GM19023 (cell line): ENCODE measurements at regions not wholly inside any gene's neighbourhood (a gene's known extent, or its start where the extent isn't known, plus 50 kb on each side); places are given as distances from the start of the nearest gene placed in this dataset.
"Not testable (repeated sequence)": the region's sequence is repeated elsewhere in the genome, so short reads cannot be mapped to it uniquely, and the experiment has no call there.

ENCODE experiments used
- ATAC-seq: cut with Tn5 transposase; IDR thresholded peaks from one replicate; pipeline ENCODE4 v1.9.1; 2021; ENCODE audit warnings: mild to moderate bottlenecking, moderate library complexity; ENCODE audit not compliant: unreplicated experiment

GRCh38 chr5:102154791-102155605, 141.1 kb downstream of the SLCO4C1 start:
- ATAC-seq, result not testable (repeated sequence)

DNA sequence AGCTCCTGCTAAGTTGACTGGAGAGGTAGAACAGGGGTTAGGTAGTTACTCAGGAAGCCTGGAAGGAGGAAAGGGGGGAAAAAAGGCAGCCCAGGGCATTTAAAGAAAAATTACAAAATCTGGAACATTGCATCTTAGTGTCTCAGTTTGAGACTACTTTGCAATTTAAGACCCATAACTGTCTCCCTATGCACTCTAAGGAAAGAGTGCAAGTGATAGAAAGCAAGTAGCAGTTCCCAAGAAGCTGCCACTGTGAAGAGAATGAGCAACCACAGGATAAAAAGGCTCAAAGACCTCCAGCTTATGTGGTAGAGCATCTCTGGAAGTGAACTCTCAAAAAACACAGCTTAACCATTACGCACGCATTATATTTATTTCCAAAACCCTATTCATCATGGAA, 141.8 kb downstream of the SLCO4C1 start:
- no peak for ATAC-seq

DNA sequence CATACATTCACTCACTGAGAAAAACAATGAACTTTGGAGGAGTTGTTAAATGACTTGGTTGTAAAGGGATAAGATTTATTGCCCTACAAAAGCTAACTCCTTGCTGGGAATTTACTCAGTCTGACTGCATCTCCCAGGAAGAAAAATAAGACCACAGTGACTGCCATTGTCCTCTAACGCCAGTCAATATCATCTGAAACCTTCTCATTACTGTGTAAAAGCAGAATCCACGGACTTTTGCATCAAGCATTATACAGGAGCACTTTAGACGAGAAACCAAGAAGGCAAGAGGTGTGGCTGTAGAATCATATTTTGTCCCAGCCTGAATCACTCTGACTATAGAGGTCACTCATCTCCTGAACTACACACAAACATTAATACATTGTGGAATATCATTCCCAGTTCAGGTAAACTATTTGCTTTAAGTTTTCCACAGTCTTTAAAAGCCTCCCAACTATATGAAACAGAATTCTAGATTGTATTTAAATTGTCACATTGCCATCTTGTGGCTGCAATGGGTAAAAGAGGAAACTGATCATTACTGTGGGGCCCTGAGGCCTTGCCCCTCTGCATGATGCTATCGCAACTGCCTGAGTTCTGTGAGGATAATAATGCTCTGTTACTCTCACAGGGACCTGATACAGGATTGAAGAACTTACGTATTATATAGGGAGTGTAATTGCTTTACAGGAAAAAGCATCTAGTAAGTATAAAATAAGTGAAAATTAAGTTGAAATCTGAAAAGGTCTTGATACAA, 142.9 kb downstream of the SLCO4C1 start:
- peak; percentile 75 for ATAC-seq

GRCh38 chr5:102139029-102139428, 157.1 kb downstream of the SLCO4C1 start:
- ATAC-seq, result no peak

DNA sequence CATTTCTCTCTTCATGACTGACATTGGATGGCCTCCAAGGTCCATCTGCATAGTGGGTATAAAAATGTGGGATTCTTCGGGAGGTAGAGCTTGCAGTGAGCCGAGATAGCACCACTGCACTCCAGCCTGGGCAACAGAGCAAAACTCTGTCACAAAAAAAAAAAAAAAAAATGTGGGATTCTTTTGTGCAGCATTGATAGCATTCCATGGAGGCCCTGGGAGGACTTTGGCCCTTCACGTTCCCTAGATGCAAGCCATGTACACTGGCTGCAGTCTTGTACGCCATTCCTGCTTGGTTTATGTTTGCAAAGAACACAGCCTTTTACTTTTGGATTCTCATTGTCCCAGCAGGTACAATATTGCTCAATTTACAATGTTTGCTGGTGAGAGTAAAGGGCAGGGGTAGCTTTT, 157.8 kb downstream of the SLCO4C1 start:
- no peak for ATAC-seq

DNA sequence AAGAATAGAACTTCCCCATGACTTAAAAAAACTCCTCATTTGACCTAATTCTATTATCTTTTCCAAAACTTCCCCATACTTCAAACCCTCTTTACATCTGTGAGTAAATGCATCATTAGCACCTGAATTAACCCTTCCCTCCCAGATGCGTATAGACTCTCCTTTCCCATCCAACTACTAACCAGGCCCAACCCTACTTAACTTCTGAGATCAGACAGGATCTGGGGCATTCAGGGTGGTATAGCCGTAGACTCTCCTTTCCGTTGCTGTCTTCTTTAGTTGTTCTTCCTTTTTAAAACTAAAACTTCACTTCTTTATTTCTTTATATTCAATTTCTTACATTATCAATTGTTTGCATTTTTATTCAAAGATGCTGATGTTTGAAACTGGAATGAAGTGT, 165.2 kb downstream of the SLCO4C1 start:
- no peak for ATAC-seq

DNA sequence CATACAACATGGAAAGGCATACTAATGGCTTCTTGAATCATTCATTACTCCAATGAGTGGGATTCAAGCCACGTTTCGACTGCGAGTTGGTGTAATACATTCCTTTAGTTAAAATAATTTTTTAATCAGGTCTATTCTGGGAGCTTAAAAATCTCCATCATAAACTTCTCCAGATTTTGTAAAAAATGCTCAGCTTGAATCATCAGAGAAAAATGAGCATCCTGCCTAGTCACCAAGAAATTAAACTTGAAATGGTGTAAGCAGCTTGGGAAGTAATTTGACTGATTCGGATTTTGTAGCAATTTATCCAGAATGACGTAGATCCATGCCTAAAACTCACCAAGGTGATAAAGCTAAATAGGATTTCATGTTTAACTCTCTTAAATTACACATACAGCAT, 165.7 kb downstream of the SLCO4C1 start:
- no peak for ATAC-seq

- ATAC-seq, result no peak
Observed at GRCh38 chr5:102119252-102119651, 176.8 kb downstream of the SLCO4C1 start.

DNA sequence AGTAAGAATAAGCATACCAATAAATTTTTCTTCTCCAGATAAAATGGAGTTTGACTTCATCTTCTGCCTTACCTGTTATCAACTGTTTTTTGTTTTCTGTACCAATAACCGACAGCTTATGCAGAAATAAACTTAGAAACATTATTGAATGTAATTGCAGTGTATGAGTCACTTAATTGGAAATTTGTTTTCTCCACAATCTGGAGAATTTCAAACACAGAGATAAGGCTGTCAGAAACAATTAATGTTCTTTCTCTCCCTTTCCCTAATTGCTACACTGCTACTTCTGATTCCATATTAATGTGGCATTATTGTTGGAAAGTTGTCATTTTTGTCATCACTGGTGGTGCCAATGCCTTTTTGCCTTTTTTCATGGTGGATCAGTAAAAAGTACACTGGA, 180.3 kb downstream of the SLCO4C1 start:
- ATAC-seq, result no peak

DNA sequence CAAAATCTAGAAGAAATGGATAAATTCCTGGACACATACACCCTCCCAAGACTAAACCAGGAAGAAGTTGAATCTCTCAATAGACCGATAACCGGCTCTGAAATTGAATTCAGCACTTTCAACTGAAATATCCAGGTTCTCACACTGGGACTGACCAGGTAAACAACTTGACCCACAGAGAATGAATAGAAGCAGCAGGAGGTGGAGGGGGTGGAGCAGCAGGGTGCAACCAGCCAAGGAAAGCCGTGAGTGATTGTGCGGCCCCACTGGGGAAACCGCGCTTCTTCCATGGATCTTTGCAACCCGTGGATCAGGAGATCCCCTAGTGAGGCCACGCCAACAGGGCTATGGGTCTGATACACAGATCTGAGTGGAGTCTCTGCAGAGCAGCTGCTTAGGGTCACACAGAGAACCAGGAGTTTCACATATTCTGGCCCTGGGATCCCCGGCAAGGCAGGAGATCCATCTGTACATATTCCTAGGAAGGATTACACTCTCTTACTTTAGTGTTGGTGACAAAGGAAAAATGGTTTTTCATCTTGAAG, 181.5 kb downstream of the SLCO4C1 start:
- ATAC-seq, result no peak

GRCh38 chr5:102107865-102108264, 188.2 kb downstream of the SLCO4C1 start:
- ATAC-seq, result no peak

DNA sequence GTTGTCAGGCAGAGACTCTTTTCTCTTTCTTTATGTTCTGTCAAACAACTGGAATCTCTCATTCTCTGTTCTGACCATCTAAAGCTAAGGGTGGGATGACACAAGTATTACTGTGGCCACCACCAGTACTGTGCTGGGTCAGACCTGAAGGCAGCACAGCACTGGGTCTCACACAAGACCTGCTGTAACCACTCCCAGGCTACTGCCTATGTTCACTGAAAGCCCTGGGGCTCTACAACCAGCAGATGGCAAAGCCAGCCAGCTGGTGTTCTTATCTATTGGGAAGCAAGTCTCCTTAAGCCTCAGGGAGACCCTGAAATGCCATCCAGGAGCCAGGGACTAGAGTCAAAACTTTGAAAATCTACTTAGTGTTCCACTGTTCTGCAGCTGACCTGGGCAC, 189.5 kb downstream of the SLCO4C1 start:
- ATAC-seq, result no peak

GRCh38 chr5:102099766-102100331, 196.2 kb downstream of the SLCO4C1 start:
- no peak for ATAC-seq

GRCh38 chr5:102099083-102099482, 197.0 kb downstream of the SLCO4C1 start:
- not testable (repeated sequence) for ATAC-seq

DNA sequence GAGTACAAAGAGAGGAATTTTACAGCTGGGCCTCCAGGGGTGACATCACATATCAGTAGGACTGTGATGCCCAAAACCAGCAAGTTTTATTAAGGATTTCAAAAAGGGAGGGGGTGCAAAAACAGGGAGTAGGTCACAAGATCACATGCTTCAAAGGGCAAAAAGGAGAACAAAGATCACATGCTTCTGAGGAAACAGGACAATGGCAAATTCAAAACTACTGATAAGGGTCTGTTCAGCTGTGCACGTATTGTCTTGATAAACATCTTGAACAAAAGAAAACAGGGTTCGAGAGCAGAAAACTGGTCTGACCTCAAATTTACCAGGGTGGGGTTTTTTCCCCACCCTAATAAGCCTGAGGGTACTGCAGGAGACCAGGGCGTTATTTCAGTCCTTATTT, 197.5 kb downstream of the SLCO4C1 start:
- ATAC-seq, result not testable (repeated sequence)

- no peak for ATAC-seq
Observed at GRCh38 chr5:102090770-102091169, 205.3 kb downstream of the SLCO4C1 start.

DNA sequence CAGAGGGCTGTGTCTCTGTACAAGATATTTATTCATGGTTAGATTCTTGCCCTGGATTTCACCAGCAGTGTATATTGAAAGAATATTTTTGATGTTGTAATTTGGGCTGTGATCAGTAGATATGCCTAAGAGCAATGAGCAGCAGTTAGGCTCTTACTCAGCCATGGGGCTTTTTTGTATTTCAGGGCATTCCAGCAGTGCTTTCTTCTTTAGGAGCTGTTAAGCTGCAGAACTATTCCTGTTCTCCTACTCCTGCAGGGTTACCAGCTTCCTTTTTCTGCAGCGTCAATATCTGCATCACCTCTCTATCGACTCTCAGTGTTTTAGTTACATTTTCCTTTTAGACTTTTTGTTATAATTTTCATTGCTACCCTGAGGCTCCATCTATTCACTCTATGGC, 206.2 kb downstream of the SLCO4C1 start:
- ATAC-seq, result no peak

GRCh38 chr5:102087906-102088305, 208.2 kb downstream of the SLCO4C1 start:
- ATAC-seq, result no peak

DNA sequence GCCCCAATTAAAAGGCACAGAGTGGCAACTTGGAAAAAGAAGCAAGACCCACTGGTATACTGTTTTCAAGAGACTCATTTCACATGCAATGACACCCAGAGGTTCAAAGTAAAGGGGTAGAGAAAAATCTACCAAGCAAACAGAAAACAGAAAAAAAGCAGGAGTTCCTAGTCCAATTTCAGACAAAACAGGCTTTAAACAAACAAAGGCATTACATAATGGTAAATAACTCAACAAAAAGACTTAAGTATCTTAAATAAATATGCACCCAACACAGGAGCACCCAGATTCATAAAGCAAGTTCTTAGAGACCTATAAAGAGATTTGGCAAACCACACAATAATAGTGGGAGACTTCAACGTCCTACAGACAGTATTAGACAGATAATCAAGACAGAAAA, 215.8 kb downstream of the SLCO4C1 start:
- ATAC-seq, result no peak

DNA sequence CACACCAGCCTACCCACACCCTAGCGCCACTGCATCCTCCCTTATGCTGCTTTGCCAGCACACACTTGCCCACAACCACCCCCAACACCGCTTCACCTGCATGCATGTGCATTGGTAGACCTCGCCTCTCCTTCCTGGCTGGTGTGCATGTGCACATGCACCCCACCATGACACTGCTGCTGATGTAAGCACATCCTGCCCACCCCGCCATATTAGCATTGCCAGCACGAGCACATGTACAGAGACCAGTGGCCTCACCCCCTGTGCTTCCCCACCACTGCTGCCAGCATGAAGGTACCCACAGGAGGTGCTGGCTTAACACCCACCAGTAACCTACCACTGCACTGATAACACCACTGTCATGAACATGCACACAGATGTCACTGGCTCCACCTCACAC, 218.2 kb downstream of the SLCO4C1 start:
- no peak for ATAC-seq

GRCh38 chr5:102069974-102070373, 226.1 kb downstream of the SLCO4C1 start:
- no peak for ATAC-seq

GRCh38 chr5:102068870-102069269, 227.2 kb downstream of the SLCO4C1 start:
- no peak for ATAC-seq
